ENCODE measurements at regions not wholly inside any gene's neighbourhood (a gene's known extent, or its start where the extent isn't known, plus 50 kb on each side); places are given as distances from the start of the nearest gene placed in this dataset.

DNA sequence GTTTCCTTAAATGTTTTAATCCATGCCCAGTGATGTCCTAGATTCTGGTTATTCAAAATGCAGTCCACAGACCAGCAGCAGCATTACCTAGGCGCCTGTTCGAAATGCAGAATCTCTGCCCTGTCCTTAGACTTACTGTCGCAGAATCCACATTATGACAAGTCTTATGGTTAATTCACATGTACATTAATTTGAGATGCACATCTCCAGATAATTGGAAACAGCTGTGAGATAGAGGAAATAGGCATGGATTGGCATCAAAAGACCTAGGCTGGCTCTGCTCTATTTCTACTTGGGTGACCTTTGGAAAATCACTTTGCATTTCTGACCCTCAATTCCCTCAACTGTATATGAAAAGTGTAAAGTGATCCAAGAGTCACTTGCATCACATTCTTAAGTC, 700.7 kb downstream of the DIAPH3 start:
- WGBS (ENCODE audit: low lambda C conversion rate), result 5% methylated on average over 3 of the region's 3 CpGs
- H3K27me3 ChIP-seq (ENCODE audit: control insufficient read depth in 1 of 2, insufficient read depth in 2 of 2, low read length in 2 of 2), result no peaks in the 10 kb centered on the region
- no peak overlapping the region for H3K9ac ChIP-seq (ENCODE audit: insufficient read depth, low read depth, low read length)
- no peak overlapping the region for H3K4me3 ChIP-seq (replicated peaks in 1 of 3; ENCODE audit: insufficient read depth in 1 of 3, low read depth in 2 of 3, low read length in 3 of 3)
- H2AFZ ChIP-seq (ENCODE audit: low read length), result no peak overlapping the region
- POLR2A ChIA-PET, result no interaction called here
- in situ Hi-C loops (cut with HindIII; ENCODE audit: extremely low pct_ligation_motif_present, low pct_unique_long_range_greater_than_20kb), result no loop called here
- no TSS peak for BruUV-seq (replicated peaks)
- no peaks in the 10 kb centered on the region for H3K4me1 ChIP-seq (ENCODE audit: insufficient read depth, low read length)
- no peak overlapping the region for H3K27ac ChIP-seq (ENCODE audit: extremely low read length, insufficient read depth, low read length)
- no peaks in the 10 kb centered on the region for H3K9me3 ChIP-seq (ENCODE audit: low read length)
- DNase-seq (ENCODE audit: low spot score) (no peak), ATAC-seq (no peak), FAIRE-seq (no peak)
- no peaks in the 10 kb centered on the region for H3K79me2 ChIP-seq (ENCODE audit: insufficient read depth, low read length)
- intact Hi-C loops (cut with micrococcal nuclease; ENCODE audit: unreplicated experiment), result no loop called here
- H4K20me1 ChIP-seq (ENCODE audit: insufficient read depth, low read length), result no peaks in the 10 kb centered on the region
- TF ChIP-seq TAF15 (IDR thresholded peaks at IDR 0.05; ENCODE audit: low read depth, low read length, poor library complexity, severe bottlenecking) (no peak), ZNF761 (CRISPR knock-in tag; conservative IDR thresholded peaks at IDR 0.05) (no peak), ZNF296 (CRISPR knock-in tag; conservative IDR thresholded peaks at IDR 0.05) (no peak), MED13 (CRISPR knock-in tag; IDR thresholded peaks at IDR 0.05) (no peak), MBNL3 (CRISPR knock-in tag; conservative IDR thresholded peaks at IDR 0.05) (no peak), TSC22D2 (CRISPR knock-in tag; IDR thresholded peaks at IDR 0.05; ENCODE audit: borderline replicate concordance) (no peak), GFI1 (CRISPR knock-in tag; IDR thresholded peaks at IDR 0.05; ENCODE audit: borderline replicate concordance) (no peak), EHMT2 (IDR thresholded peaks at IDR 0.05; ENCODE audit: borderline replicate concordance, low read depth, low read length) (no peak), ZNF430 (CRISPR knock-in tag; IDR thresholded peaks at IDR 0.05) (no peak)
- TF ChIP-seq, protein P1, sequence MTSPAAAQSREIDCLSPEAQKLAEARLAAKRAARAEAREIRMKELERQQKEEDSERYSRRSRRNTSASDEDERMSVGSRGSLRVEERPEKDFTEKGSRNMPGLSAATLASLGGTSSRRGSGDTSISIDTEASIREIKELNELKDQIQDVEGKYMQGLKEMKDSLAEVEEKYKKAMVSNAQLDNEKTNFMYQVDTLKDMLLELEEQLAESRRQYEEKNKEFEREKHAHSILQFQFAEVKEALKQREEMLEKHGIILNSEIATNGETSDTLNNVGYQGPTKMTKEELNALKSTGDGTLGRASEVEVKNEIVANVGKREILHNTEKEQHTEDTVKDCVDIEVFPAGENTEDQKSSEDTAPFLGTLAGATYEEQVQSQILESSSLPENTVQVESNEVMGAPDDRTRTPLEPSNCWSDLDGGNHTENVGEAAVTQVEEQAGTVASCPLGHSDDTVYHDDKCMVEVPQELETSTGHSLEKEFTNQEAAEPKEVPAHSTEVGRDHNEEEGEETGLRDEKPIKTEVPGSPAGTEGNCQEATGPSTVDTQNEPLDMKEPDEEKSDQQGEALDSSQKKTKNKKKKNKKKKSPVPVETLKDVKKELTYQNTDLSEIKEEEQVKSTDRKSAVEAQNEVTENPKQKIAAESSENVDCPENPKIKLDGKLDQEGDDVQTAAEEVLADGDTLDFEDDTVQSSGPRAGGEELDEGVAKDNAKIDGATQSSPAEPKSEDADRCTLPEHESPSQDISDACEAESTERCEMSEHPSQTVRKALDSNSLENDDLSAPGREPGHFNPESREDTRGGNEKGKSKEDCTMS (CRISPR knock-in tag; conservative IDR thresholded peaks at IDR 0.05), result no peak
- TF ChIP-seq, protein P2, sequence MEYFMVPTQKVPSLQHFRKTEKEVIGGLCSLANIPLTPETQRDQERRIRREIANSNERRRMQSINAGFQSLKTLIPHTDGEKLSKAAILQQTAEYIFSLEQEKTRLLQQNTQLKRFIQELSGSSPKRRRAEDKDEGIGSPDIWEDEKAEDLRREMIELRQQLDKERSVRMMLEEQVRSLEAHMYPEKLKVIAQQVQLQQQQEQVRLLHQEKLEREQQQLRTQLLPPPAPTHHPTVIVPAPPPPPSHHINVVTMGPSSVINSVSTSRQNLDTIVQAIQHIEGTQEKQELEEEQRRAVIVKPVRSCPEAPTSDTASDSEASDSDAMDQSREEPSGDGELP (IDR thresholded peaks at IDR 0.05; ENCODE audit: borderline replicate concordance, low read depth), result no peak
- H3K36me3 ChIP-seq (replicated peaks in 1 of 2; ENCODE audit: control insufficient read depth in 1 of 2, insufficient read depth in 2 of 2, low read length in 2 of 2), result no peaks in the 10 kb centered on the region
- H3K4me2 ChIP-seq (ENCODE audit: low read depth, low read length), result no peak overlapping the region
- CTCF ChIA-PET (ENCODE audit: low intra/inter-chr PET ratio, low total read pairs), result no interaction called here

Data from HepG2 (cell line).